AG04450 (cell line): ENCODE measurements at regions not wholly inside any gene's neighbourhood (a gene's known extent, or its start where the extent isn't known, plus 50 kb on each side); places are given as distances from the start of the nearest gene placed in this dataset.

Experiments used
- CTCF ChIA-PET: fragments of 300-600, 350-600 bp; formaldehyde crosslinking; extraction: SDS; loops from one replicate; lab custom pipeline; 2022; ENCODE audit warnings: antibody characterized with exemption, inconsistent platforms; lab: Charles Lee
- POLR2A ChIA-PET: fragments of 350-600 bp; formaldehyde crosslinking; extraction: SDS; loops from one replicate; lab custom pipeline; 2021; ENCODE audit warnings: antibody characterized with exemption, inconsistent platforms; lab: Yijun Ruan, JAX
- DNase-seq: peaks from one replicate; pipeline ENCODE4 v3.0.0-alpha.2; 2011; ENCODE audit warnings: low read depth, low spot score
- H3K27ac ChIP-seq: one replicate; pipeline ENCODE4 v1.5.1; 2012; ENCODE audit warnings: low read depth, low read length, control low read depth
- H3K27me3 ChIP-seq: one replicate; pipeline ENCODE4 v1.6.0; 2012; ENCODE audit warnings: low read length; ENCODE audit not compliant: control insufficient read depth, insufficient read depth
- H3K4me3 ChIP-seq: 2 replicates; pipeline ENCODE4 v1.5.1; 2011; ENCODE audit warnings: mild to moderate bottlenecking, low read depth, low read length, control low read depth
- H3K9me3 ChIP-seq: 2 replicates; pipeline ENCODE4 v1.5.1; 2012; ENCODE audit warnings: low read length; ENCODE audit not compliant: control insufficient read depth, insufficient read depth
- TF ChIP-seq, protein P1 (sequence below): IDR thresholded peaks from 2 replicates; pipeline ENCODE4 v1.5.1; 2011; ENCODE audit warnings: low read depth, low read length, control low read depth, inconsistent platforms

DNA sequence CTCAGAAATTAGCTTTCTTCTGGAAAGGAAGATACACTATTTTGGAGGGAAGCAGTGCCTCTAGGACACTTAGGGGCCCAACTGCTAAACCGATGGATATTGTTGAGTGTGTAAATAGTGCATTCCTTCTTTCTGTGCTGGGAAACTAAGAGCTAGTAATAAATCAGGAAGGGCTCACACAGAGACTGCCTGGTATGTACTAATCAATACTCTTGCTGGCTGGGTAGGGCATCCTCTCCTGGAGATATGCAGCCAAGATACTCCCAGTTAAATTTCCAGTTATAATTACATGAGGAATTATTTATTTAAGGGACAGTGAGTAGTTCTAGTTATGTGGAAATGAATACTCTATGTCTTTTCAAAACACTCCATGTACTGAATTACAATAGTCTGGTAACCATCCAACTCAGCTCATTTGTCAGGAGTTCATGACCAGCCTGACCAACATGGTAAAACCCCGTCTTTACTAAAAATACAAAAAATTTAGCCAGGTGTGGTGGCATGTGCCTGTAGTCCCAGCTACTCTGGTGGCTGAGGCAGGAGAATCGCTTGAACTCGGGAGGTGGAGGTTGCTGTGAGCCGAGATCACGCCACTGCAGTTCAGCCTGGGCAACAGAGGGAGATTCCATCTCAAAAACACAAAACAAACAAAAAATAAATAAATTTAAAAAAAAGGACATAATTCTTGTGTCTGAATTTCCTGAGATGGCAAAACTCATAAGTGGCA is 100.0 kb downstream of the OR2B2 start:
- CTCF ChIA-PET = interaction anchor here (0.6 to 2.5 kb wide), 4 partner anchors 10 to 83 kb away, joined by 4 to 19 read pairs (median 10); no protein-coding TSS in a partner anchor
- Histone ChIP-seq H3K27ac (no peak overlapping the region), H3K4me3 (no peak overlapping the region), H3K9me3 (no peaks in the 10 kb centered on the region), H3K27me3 (no peaks in the 10 kb centered on the region)
- POLR2A ChIA-PET = interaction anchor here (0.6 to 6.8 kb wide), 10 partner anchors 10 to 1578 kb away, joined by 3 to 167 read pairs (median 6); a partner anchor contains a TSS
- TF ChIP-seq, protein P1, sequence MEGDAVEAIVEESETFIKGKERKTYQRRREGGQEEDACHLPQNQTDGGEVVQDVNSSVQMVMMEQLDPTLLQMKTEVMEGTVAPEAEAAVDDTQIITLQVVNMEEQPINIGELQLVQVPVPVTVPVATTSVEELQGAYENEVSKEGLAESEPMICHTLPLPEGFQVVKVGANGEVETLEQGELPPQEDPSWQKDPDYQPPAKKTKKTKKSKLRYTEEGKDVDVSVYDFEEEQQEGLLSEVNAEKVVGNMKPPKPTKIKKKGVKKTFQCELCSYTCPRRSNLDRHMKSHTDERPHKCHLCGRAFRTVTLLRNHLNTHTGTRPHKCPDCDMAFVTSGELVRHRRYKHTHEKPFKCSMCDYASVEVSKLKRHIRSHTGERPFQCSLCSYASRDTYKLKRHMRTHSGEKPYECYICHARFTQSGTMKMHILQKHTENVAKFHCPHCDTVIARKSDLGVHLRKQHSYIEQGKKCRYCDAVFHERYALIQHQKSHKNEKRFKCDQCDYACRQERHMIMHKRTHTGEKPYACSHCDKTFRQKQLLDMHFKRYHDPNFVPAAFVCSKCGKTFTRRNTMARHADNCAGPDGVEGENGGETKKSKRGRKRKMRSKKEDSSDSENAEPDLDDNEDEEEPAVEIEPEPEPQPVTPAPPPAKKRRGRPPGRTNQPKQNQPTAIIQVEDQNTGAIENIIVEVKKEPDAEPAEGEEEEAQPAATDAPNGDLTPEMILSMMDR = no peak
- no peak for DNase-seq

DNA sequence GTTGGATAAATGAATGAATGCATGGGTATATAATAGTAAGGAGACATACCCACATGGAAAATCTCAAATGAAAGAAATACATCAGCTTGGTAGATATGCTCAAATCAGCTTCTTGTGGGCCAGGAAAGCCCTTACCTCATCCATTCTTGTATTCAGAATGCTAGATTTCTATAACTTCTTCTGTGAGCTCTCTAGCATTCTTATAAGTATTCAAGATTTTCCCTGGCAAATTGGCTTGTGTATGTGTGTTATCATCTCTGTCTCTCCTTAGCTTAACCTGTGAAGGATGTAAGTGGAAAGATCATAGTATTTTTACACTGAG is 100.8 kb downstream of the OR2B2 start:
- peak overlapping the region; percentile 85 for H3K4me3 ChIP-seq
- CTCF ChIA-PET = interaction anchor here (1.4 to 2.5 kb wide), 4 partner anchors 11 to 1216 kb away, joined by 3 to 19 read pairs (median 10); no protein-coding TSS in a partner anchor
- POLR2A ChIA-PET = interaction anchor here (0.6 to 6.8 kb wide), 12 partner anchors 10 to 1616 kb away, joined by 3 to 167 read pairs (median 5); a partner anchor contains a TSS
- H3K27ac ChIP-seq = no peak overlapping the region
- DNase-seq = no peak
- no peaks in the 10 kb centered on the region for H3K9me3 ChIP-seq
- H3K27me3 ChIP-seq = no peaks in the 10 kb centered on the region
- TF ChIP-seq, protein P1 = no peak

DNA sequence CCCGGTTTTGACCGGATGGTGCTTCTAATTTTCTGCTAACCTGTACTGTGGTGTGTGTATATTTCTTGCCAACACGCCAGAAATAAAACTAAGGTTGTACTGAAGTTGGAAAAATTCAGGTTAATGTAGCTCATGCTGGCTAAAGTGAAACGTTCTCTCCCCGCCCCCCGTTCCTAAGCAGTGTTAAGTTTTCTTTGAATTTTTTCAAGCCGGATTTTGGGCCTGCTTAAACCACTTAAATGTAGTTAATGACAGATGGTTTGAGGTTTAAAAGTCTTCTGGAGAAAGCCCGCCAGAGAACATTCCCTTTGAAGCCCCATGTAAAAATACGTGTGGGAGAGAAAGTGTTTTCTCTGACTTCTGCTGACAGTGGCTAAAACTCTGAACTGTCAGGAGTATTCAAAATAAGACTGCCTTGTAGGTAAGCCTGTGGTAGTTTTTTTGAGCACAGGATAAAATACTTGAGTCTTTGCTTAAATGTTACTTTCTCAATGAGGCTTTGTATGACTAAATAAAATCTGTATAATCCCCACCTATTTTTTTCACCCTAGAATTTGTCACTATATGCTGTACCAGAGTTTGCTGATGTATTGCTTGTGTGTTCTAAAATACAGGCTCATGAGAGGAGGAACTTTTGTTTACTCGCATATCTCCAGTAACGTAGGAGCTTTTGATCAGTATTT is 101.3 kb downstream of the OR2B2 start:
- CTCF ChIA-PET = interaction anchor here (0.6 to 5.2 kb wide), 7 partner anchors 10 to 1215 kb away, joined by 3 to 57 read pairs (median 6); a partner anchor contains a TSS
- Histone ChIP-seq H3K9me3 (no peaks in the 10 kb centered on the region), H3K4me3 (peak overlapping the region; percentile 85), H3K27me3 (no peaks in the 10 kb centered on the region), H3K27ac (peak overlapping the region; percentile 96)
- DNase-seq = no peak
- POLR2A ChIA-PET = interaction anchor here (0.6 to 6.8 kb wide), 20 partner anchors 11 to 1615 kb away, joined by 3 to 167 read pairs (median 8); partner anchors contain the start of gene ZNF184
- TF ChIP-seq, protein P1 = no peak

DNA sequence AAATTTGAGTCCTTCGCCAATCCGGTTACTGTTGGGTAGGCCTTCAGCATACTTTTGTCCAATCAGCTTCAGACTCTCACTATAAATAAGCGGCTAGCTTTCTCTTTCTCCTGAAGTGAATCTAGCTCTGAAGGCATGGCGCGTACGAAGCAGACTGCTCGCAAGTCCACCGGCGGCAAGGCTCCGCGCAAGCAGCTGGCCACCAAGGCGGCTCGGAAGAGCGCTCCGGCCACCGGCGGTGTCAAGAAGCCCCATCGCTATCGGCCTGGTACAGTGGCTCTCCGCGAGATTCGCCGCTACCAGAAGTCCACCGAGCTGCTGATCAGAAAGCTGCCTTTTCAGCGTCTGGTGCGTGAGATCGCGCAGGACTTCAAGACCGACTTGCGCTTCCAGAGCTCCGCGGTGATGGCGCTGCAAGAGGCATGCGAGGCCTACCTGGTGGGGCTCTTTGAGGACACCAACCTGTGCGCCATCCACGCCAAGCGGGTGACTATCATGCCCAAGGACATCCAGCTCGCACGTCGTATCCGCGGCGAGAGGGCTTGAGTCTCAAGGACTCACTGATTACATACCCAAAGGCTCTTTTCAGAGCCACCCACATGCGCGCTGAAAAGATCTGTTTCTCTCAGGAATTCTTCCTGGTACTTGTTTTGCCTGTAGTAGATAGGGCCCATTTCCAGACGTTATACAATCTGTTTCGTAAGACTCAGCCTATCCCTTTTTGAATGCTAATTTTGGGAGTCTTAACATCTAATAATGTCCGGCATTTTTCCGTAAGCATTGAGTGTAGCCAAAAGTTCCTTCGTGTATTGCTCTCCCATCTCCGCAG is 102.0 kb downstream of the OR2B2 start:
- CTCF ChIA-PET = interaction anchor here (0.6 to 5.2 kb wide), 9 partner anchors 11 to 1214 kb away, joined by 3 to 57 read pairs (median 4); a partner anchor contains a TSS

More for the DNA sequence above, 102.0 kb downstream of the OR2B2 start:
- TF ChIP-seq, protein P1 = peak; percentile 24
- Histone ChIP-seq H3K27me3 (no peaks in the 10 kb centered on the region), H3K9me3 (no peaks in the 10 kb centered on the region), H3K27ac (peak overlapping the region; percentile 96), H3K4me3 (peak overlapping the region; percentile 85)
- peak; percentile 95 for DNase-seq
- POLR2A ChIA-PET = interaction anchor here (0.5 to 6.8 kb wide), 27 partner anchors 11 to 1819 kb away, joined by 3 to 167 read pairs (median 7); partner anchors contain the start of gene ZNF184
